Fibroblast of villous mesenchyme (primary cell): ENCODE measurements at regions not wholly inside any gene's neighbourhood (a gene's known extent, or its start where the extent isn't known, plus 50 kb on each side); places are given as distances from the start of the nearest gene placed in this dataset.

Experiments
- DNase-seq: peaks from one replicate; pipeline ENCODE4 v3.0.0-alpha.2; 2010; ENCODE audit warnings: low read depth
- H3K4me3 ChIP-seq: 2 replicates; pipeline ENCODE4 v1.5.1; 2011; ENCODE audit warnings: low read depth, mild to moderate bottlenecking, low read length
- CTCF ChIP-seq: IDR thresholded peaks from 2 replicates; pipeline ENCODE4 v1.5.1; 2012; ENCODE audit warnings: low read depth, mild to moderate bottlenecking, low read length; ENCODE audit not compliant: insufficient read depth

- no peak for DNase-seq
- TF ChIP-seq CTCF, result no peak
- no peak overlapping the region for H3K4me3 ChIP-seq
These were observed 246.6 kb downstream of the EIPR1 start for GRCh38 chr2:3130889-3131635.

DNA sequence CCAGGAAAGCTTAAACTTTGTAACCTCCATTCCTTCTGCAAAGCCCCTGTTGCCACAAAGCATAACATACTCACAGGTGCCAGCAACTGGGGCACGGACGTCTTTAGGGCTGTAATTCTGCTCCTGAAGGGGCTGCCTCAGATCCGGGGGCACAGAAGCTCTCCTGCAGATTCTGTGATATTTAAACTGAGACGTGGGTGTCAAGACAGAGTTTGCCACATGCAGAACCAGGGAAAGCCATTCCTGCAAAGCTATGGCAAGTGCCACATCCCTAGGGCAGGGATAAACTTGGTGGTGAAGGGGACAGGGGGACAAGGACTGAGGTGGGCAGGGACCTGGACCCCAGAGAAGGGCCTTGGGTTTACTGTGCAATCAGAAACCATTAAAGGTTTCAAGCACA is 247.2 kb downstream of the EIPR1 start:
- H3K4me3 ChIP-seq, result no peak overlapping the region
- no peak for TF ChIP-seq CTCF
- no peak for DNase-seq

DNA sequence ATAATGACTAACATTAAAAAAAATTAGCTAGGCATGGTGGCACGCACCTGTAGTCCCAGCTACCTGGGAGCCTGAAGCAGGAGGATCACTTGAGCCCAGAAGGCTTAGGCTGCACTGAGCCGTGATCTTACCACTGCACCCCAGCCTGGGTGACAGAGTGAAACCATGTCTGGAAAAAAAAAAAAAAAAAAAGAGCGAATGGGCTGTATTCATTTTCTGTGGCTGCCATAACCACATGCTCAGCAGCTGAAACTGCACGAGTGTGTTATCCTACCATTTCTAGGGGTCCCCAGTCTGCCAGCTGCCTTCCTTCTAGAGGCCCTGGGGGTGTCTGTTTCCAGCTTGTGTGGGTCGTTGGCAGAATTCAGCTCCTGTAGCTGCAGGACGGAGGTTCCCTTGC is 247.8 kb downstream of the EIPR1 start:
- no peak for DNase-seq
- no peak overlapping the region for H3K4me3 ChIP-seq
- TF ChIP-seq CTCF, result no peak

DNA sequence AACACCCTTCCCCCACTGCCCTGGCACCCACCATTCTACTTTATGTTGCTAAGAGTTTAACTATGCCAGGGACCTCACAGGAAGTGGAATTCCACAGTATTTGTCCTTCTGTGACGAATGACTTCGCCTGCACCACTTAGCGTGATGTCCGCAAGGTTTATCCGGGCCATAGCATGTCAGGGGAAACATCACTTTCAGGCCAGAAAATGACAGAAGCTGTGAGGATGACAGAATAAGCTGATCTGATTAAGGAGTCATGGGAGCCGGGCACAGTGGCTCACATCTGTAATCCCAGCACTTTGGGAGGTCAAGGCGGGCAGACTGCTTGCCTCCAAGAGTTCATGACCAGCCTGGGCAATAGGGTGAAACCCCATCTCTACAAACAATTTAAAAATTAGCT is 248.8 kb downstream of the EIPR1 start:
- H3K4me3 ChIP-seq, result no peak overlapping the region
- DNase-seq, result no peak
- TF ChIP-seq CTCF, result no peak

DNA sequence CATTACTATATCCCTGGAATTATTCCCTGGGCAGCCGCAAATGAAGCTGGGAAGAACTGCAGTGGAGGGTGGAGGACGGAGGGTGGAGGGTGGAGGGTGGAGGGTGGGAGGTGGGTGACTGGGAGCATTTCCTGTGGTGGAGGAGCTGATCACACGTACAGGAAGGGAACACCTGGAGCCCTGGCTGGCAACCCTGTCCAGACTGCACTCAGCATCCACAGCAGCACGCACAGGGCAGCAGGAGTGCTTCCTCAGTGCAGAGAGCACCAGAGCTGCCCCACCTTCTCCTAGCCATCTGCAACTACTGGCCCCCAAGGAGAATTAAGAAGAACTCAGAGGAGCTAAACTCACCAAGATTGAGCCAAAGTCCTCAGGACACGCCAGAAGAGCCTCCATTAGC is 249.9 kb downstream of the EIPR1 start:
- no peak for TF ChIP-seq CTCF
- H3K4me3 ChIP-seq, result no peak overlapping the region
- DNase-seq, result no peak

DNA sequence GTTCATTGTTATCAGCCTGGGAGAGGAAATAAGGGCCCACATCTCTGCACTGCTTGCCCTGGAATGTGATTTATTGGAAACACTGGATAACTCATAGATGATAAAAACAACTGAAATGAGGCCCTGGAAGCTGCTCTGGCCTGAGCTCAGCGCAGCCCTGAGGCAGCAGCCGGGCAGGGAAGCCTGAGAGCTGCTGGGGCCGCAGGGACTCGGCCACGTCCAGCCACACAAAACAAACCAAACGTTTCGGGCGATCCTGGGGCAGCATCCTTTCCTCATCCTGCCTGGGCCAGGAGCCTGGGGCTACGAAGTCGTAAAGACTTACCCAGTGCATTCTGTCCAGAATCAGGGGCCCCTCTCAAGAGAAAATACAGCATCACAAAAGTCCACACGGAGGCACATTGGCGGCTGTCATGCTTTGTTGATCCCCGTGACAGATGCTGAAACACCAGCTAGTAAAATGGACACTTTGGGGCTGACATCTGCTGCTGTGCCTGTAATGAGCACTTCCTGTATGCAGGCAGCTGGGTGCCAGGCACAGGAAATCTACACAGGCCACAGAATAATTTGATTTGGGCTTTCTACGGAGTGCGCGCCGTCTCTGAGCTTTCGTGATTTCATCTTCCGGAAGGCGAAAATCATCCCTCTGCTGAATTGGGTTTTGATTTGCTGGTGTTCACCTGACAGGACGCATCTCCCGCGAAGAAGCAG is 250.6 kb downstream of the EIPR1 start:
- TF ChIP-seq CTCF, result no peak

More for the DNA sequence above, 250.6 kb downstream of the EIPR1 start:
- H3K4me3 ChIP-seq, result no peak overlapping the region
- DNase-seq, result peak; percentile 67
